ENCODE measurements at regions not wholly inside any gene's neighbourhood (a gene's known extent, or its start where the extent isn't known, plus 50 kb on each side); places are given as distances from the start of the nearest gene placed in this dataset.

- no peak for DNase-seq
These were observed 520.0 kb upstream of the SPHKAP start for GRCh38 chr2:228701506-228701905.

- DNase-seq = no peak
These were observed 519.2 kb upstream of the SPHKAP start for GRCh38 chr2:228700638-228701037.

- DNase-seq = no peak
These were observed 518.4 kb upstream of the SPHKAP start for GRCh38 chr2:228699888-228700287.

GRCh38 chr2:228699400-228699799, 517.9 kb upstream of the SPHKAP start:
- peak; percentile 46 for DNase-seq

GRCh38 chr2:228698963-228699362, 517.5 kb upstream of the SPHKAP start:
- no peak for DNase-seq

GRCh38 chr2:228697456-228697855, 516.0 kb upstream of the SPHKAP start:
- no peak for DNase-seq

GRCh38 chr2:228690681-228691080, 509.2 kb upstream of the SPHKAP start:
- DNase-seq = no peak

GRCh38 chr2:228689053-228689452, 507.6 kb upstream of the SPHKAP start:
- peak; percentile 55 for DNase-seq

GRCh38 chr2:228688007-228688645, 506.6 kb upstream of the SPHKAP start:
- no peak for DNase-seq

GRCh38 chr2:228681979-228682378, 500.5 kb upstream of the SPHKAP start:
- DNase-seq = no peak

- DNase-seq = peak; percentile 6
These were observed 499.9 kb upstream of the SPHKAP start for GRCh38 chr2:228681426-228681825.

- no peak for DNase-seq
These were observed 496.6 kb upstream of the SPHKAP start for GRCh38 chr2:228678110-228678509.

- DNase-seq = no peak
These were observed 494.2 kb upstream of the SPHKAP start for GRCh38 chr2:228675646-228676045.

GRCh38 chr2:228675091-228675490, 493.6 kb upstream of the SPHKAP start:
- DNase-seq = no peak

- no peak for DNase-seq
These were observed 492.5 kb upstream of the SPHKAP start for GRCh38 chr2:228673876-228674554.

- no peak for DNase-seq
These were observed 488.2 kb upstream of the SPHKAP start for GRCh38 chr2:228669690-228670089.

- DNase-seq = no peak
These were observed 483.7 kb upstream of the SPHKAP start for GRCh38 chr2:228665232-228665631.

GRCh38 chr2:228658998-228659397, 477.5 kb upstream of the SPHKAP start:
- DNase-seq = no peak

- peak; percentile 3 for DNase-seq
These were observed 476.4 kb upstream of the SPHKAP start for GRCh38 chr2:228657807-228658402.

- DNase-seq = no peak
These were observed 473.8 kb upstream of the SPHKAP start for GRCh38 chr2:228655331-228655730.

- no peak for DNase-seq
These were observed 473.2 kb upstream of the SPHKAP start for GRCh38 chr2:228654707-228655106.

GRCh38 chr2:228653884-228654283, 472.4 kb upstream of the SPHKAP start:
- DNase-seq = no peak

GRCh38 chr2:228652366-228652765, 470.9 kb upstream of the SPHKAP start:
- DNase-seq = no peak

- DNase-seq = no peak
These were observed 468.4 kb upstream of the SPHKAP start for GRCh38 chr2:228649876-228650275.

Measured in NCI-H146 (cell line).